HL-60 (cell line): ENCODE measurements at regions not wholly inside any gene's neighbourhood (a gene's known extent, or its start where the extent isn't known, plus 50 kb on each side); places are given as distances from the start of the nearest gene placed in this dataset.

Experiments used
- CTCF ChIP-seq: IDR thresholded peaks from one replicate; pipeline ENCODE4 v1.5.1; 2011; ENCODE audit warnings: low read length, control low read depth, inconsistent platforms; ENCODE audit not compliant: insufficient read depth
- GABPA ChIP-seq: IDR thresholded peaks from 2 replicates; pipeline ENCODE4 v1.6.1; 2012; ENCODE audit warnings: low read depth
- POLR2AphosphoS5 ChIP-seq: IDR thresholded peaks from 2 replicates; pipeline ENCODE4 v1.6.1; 2012; ENCODE audit warnings: low read depth
- SPI1 ChIP-seq: IDR thresholded peaks from 2 replicates; pipeline ENCODE4 v1.6.1; 2012; ENCODE audit warnings: low read depth, mild to moderate bottlenecking, borderline replicate concordance

DNA sequence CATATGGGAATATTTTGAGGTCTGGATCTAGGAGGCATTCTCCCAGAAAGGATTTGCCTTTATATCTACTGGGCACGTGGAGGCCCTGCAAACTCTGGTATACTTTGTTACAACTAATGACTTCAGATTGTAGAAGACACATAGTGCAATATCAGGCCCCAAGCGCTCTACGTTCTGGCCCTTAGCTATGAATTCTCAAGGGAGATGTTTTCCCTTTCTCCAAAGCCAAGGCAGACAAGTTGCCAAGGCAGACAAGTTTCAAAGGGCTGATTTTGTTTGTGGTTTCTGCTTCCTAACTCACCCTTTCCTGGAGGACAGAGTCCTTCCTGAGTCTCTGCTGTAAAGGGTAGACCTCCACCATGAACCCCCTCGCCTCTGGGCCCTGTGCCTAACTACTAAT, 99.4 kb upstream of the CTTNBP2 start:
- TF ChIP-seq GABPA (no peak), CTCF (no peak), SPI1 (no peak), POLR2AphosphoS5 (no peak)
